GM12892 (cell line): ENCODE measurements at regions not wholly inside any gene's neighbourhood (a gene's known extent, or its start where the extent isn't known, plus 50 kb on each side); places are given as distances from the start of the nearest gene placed in this dataset.

Experiments used
- DNase-seq: peaks from one replicate; pipeline ENCODE4 v3.0.0; 2011; ENCODE audit not compliant: insufficient read length
- FAIRE-seq: peaks from 2 replicates; lab custom pipeline; 2011; peaks lifted over from hg19 to GRCh38; lab: Jason Lieb, UNC
- POLR2A ChIP-seq: IDR thresholded peaks from 2 replicates; pipeline ENCODE4 v1.6.1; 2011; ENCODE audit warnings: low read depth, low read length, control low read depth
- POLR2AphosphoS5 ChIP-seq: IDR thresholded peaks from 2 replicates; pipeline ENCODE4 v1.6.1; 2011; ENCODE audit warnings: low read depth, low read length, control low read depth
- TAF1 ChIP-seq: IDR thresholded peaks from 2 replicates; pipeline ENCODE4 v1.6.1; 2011; ENCODE audit warnings: low read depth, mild to moderate bottlenecking, control low read depth, low read length, borderline replicate concordance

DNA sequence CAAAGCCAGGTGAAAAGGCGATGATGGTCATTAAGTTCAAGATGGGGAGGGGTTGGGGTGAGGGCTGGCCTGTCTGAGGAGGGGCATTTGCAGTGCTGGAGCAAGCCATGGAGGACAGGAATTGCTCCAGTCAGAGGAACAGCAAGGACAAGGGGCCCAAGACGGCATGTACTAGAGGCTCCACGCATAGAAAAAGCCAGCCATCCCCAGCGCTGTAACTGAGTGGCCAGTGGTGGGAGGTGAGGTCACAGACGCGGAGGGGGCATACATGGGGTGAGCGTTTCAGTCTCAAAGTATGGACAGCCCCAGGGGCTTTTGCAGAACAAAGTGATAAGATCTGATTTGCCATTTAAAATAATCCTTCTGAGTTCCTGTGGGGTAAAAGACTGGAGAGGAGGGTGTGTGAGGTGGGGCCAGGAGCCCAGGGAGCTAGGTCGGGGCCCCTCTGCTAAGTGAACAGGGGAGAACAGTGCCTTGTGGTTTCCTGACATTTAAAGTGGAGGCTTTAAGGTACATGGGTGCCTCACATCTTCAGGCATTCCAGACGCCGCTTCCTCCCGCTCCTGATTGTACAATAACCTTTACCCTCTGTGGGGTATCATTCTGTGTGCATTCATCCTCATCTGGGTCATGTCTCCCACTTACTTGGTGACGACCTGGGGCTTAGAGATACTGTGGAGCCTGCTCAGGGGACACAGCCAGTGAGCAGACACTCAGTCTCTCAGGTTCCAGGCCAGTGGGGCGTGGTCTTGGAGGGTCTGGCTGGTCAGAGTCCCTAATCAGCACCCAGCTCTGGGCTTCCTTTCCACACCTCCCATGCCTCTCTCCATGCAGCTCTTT, 105.6 kb upstream of the GPR26 start:
- TF ChIP-seq POLR2A (no peak), POLR2AphosphoS5 (no peak), TAF1 (no peak)
- no peak for FAIRE-seq
- DNase-seq: no peak

DNA sequence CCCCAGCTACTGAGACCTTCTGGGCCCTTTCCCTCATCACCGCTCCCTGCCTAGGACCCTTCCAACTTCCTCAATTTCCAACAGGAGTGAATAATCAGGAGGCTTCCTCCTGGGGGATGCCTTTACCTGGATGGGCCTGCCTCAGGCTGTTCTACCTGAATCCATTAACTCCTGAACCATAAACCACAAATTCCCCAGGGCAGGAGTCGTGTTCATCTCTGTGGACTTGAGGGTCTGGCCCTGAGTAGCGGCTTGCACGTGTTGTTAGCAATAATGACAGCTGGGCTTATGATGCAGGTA, 105.1 kb upstream of the GPR26 start:
- no peak for TF ChIP-seq TAF1
- TF ChIP-seq POLR2A: no peak
- TF ChIP-seq POLR2AphosphoS5: no peak
- FAIRE-seq (no peak), DNase-seq (no peak)

DNA sequence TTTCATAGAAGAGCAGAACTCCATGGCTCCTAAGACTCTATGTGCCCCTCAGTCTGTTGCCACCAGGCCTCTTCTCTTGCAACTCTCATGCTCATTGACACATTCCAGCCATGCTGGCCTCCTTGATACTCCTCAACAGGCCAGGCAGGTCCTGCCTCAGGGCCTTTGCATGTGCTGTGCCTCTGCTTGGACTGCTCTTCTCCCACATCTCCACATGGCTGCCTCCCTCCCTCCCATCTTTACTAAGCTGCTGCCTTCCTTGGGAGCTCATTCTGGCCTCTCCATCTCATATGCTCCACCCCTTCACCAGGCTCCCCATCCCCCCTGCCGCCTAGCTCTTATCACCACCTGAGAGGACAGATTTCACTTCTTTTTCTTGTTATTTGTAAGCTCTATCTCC, 103.8 kb upstream of the GPR26 start:
- TF ChIP-seq POLR2AphosphoS5 (no peak), POLR2A (no peak), TAF1 (no peak)
- FAIRE-seq (no peak), DNase-seq (no peak)

DNA sequence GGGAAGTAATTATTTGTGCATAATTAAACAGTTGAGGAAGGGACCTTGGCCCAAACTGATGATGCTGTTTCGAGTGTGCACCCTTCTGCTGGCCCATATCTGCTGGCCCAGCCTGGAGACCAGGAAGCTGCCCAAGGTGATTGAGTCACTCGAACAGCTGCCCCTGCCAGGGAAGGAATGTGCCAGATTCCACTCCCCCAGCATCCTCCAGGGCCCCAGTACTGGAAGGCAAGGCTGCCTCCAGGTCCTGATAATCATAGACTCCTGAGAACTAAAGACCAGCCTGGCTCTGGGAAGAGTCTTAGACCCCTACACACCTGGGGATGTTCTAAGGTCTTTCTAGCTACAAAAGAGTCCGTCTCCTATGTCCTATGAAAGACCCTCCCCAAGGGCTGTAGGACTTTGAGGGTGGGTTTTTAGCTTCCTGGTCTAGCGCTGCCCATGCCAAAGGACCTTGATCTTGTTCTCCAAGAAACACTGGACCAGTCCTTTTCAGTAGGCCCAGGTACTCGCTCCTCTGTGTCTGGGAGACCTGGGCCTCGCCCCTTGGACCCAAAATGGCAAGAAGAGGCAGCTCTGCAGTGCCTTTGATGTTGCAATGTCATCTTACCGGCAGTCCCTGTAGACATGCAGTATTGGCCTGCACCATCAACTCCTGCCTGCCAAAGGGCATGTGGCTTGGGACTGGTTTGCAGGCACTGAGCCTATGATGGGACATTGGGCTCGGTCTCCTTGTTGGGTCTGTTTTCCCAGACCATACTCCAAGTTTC, 103.2 kb upstream of the GPR26 start:
- DNase-seq (no peak), FAIRE-seq (no peak)
- TF ChIP-seq TAF1 (no peak), POLR2AphosphoS5 (no peak), POLR2A (no peak)

DNA sequence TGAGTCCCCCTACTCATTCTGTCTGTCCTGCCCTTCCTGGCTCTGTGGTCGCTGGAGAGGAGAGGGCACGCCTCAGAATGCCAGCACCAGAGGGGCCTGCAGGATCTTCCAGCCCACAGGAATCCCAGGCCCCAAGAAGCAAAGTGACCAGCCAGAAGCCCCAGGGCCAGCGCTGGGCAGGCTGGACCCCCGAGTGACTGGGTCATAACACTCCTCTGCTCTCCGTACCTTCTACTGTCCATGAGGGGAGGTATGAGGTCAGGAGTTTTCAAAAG, 102.6 kb upstream of the GPR26 start:
- DNase-seq (no peak), FAIRE-seq (no peak)
- no peak for TF ChIP-seq POLR2A
- no peak for TF ChIP-seq TAF1
- no peak for TF ChIP-seq POLR2AphosphoS5

DNA sequence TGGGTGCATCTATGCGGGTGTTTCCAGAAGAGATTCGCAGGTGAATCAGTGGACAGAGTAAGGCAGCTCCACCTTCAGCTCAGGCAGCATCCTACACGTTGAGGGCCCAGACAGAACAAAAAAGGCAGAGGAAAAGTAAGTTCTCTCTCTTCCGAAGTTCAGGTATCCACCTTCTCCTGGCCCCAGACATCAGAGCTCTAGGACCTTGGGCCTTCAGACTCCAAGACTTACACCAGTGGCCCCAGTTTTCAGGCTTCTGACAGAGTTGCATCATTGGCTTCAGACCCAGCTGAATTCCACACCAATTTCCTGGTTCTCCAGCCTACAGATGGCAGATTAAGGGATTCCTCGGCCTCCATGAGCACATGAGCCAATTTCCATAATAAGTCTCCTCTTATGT, 102.2 kb upstream of the GPR26 start:
- TF ChIP-seq POLR2AphosphoS5 (no peak), TAF1 (no peak), POLR2A (no peak)
- no peak for DNase-seq
- FAIRE-seq: no peak

DNA sequence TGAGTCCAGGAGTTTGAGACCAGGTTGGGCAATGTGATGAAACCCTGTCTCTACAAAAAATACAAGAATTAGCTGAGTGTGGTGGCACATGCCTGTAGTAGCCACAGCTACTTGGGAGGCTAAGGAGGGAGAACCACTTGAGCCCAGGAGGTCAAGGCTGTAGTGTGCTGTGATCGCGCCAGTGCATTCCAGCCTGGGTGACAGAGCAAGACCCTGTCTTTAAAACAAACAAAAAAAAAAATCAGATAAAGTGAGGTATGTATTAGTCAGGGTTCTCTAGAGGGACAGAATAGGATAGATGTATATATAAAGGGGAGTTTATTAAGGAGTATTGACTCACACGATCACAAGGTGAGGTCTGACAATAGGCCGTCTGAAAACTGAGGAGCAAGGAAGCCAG, 101.5 kb upstream of the GPR26 start:
- DNase-seq (no peak), FAIRE-seq (no peak)
- no peak for TF ChIP-seq POLR2A
- TF ChIP-seq POLR2AphosphoS5: no peak
- no peak for TF ChIP-seq TAF1

DNA sequence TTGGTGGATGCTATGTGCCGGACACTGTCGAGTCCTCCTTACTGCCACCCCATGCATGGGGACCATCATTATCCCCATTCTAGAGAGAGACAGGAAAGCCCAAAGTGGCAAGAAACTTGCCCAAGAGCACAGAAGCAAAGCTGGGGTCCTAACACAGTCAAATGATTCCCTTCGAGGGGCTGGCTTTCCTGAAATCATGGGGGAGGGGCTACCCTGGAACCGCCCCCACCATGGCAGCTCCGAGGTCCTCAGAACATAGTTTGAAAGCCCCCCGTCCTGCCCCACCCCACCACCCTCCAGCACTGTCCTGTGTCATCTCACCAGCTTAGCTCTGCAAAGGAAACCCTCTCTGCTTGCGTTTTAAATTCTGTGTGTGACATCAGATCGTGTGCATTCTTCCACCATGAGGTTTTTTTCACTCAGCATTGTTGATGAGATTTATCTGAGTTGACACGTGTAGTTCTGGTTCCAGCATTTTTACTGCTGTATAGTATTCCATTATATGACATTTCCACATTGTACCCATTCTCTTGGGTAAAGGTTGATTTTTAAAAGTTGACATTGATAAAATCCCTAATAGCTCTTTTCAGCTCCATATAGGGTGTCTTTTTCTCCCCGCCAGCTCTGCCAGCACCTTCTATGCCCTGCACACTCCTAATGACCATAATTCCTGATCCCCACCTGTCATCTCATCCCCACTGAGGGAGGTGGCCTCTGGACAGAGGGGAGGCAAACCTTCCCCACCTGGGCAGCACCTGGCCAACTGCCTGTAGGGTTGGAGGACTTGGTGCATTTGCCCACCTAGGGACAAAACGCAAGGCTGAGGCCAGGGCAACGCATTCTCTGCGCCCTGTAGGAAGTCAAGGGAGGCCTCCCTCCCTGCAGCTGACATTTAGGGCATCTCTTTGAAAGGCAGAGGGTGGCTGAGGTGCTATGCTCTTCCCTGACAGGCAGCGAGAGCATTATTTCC, 100.2 kb upstream of the GPR26 start:
- FAIRE-seq (no peak), DNase-seq (no peak)
- TF ChIP-seq TAF1 (no peak), POLR2A (no peak), POLR2AphosphoS5 (no peak)

DNA sequence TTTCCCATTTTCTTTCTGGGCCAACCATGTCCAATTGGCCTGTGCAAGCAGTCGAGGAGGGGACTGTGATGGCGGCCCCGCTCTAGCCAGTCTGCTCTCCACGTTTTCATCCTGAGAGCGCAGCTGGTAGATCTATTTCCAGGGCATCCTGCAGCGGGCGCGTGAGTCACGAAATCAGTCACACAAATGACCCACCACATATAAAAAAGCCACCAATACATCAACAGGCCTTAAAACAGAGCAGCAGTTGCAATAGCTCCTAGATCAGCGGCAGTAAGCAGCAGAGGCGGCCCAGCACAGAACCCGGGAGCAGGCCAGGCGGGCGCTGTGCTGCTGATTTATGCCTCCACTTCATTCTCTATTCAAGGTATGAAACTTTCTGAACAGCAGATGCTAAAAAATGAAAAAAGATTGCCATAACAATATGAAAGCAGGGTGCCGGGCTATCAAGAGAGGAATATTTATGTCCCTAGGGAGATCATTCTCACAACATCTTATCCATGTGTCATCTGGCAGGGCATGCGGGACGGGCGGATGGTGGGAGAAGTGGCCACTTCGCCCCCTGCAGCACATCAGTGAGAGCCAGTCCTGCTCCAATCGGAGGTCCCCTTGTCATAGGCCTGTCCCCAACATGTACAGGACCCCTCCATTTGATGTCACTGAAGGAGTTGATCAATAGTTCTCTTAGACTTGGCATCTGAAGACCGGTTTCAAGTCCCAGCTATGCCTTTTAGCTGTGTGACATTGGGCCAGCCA, 98.0 kb upstream of the GPR26 start:
- FAIRE-seq: no peak
- no peak for DNase-seq
- TF ChIP-seq POLR2A: no peak
- TF ChIP-seq TAF1: no peak
- TF ChIP-seq POLR2AphosphoS5: no peak

DNA sequence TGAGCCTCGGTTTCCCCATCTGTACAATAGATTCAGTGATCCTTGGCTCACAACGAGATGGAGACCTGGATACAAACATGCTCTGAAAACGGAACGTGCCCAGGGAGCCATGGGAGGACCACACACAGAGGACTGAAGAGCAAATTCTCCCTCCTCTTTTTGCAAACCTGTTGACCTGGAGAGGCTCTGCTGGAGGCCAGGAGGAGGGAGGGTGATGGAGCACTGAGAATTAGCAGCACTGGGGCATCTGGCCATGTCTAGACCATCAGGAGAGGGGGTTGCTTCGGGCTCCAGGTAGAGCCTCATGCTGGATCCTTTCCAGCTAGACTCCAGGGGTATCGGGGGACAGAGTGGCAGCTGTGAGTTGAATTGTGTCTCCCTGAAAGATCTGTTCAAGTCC, 97.4 kb upstream of the GPR26 start:
- no peak for DNase-seq
- FAIRE-seq: no peak
- no peak for TF ChIP-seq POLR2A
- TF ChIP-seq POLR2AphosphoS5: no peak
- no peak for TF ChIP-seq TAF1

DNA sequence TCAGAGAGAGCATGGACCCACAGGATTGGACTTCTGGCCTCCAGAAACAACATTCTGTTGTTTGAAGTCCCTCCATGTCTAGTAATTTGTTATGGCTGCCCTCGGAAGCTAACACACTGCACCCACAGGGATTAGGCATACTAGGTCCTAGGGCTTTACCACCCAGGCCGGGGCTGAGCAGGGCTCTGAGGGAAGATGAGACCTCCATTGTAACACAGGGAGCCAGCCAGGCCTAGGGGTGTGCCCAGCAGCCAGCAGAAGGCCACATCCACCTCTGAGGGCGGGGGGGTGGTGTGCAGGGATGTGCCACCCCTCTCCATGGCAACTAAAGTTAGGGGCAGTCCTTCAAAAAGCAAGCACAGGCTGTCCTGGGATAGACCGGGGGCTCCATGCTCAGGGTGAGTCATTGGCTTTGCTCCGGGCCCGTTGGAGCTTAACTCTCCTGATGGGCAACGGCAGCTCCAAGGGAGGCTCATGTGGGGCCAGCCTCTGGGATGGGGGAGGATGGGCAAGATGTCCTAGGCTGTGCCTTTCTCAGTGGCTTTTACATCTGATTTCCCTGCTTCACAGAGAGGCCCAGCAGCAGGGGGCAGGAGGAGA, 96.6 kb upstream of the GPR26 start:
- DNase-seq (no peak), FAIRE-seq (no peak)
- TF ChIP-seq POLR2A (no peak), POLR2AphosphoS5 (no peak), TAF1 (no peak)
